HT-29 (cell line): ENCODE measurements at regions not wholly inside any gene's neighbourhood (a gene's known extent, or its start where the extent isn't known, plus 50 kb on each side); places are given as distances from the start of the nearest gene placed in this dataset.
"Not testable (repeated sequence)": the region's sequence is repeated elsewhere in the genome, so short reads cannot be mapped to it uniquely, and the experiment has no call there.

Experiments
- DNase-seq: peaks from one replicate; pipeline ENCODE4 v3.0.0-alpha.2; 2015; ENCODE audit warnings: low spot score

- DNase-seq = no peak
Observed at GRCh38 chr2:41152318-41152717, 700.4 kb upstream of the SLC8A1 start.

- no peak for DNase-seq
Observed at GRCh38 chr2:41160439-41160838, 708.5 kb upstream of the SLC8A1 start.

- no peak for DNase-seq
Observed at GRCh38 chr2:41167014-41167413, 715.1 kb upstream of the SLC8A1 start.

GRCh38 chr2:41169744-41170143 lies 717.9 kb upstream of the SLC8A1 start:
- DNase-seq = no peak

- DNase-seq = no peak
Observed at GRCh38 chr2:41170589-41170988, 718.7 kb upstream of the SLC8A1 start.

- no peak for DNase-seq
Observed at GRCh38 chr2:41180387-41180786, 728.5 kb upstream of the SLC8A1 start.

GRCh38 chr2:41182961-41183360 lies 731.1 kb upstream of the SLC8A1 start:
- DNase-seq = no peak

GRCh38 chr2:41187376-41188122 lies 735.7 kb upstream of the SLC8A1 start:
- DNase-seq = no peak

GRCh38 chr2:41194230-41194629 lies 742.3 kb upstream of the SLC8A1 start:
- no peak for DNase-seq

- no peak for DNase-seq
Observed at GRCh38 chr2:41197781-41198180, 745.9 kb upstream of the SLC8A1 start.

- DNase-seq = no peak
Observed at GRCh38 chr2:41199334-41199733, 747.4 kb upstream of the SLC8A1 start.

- DNase-seq = no peak
Observed at GRCh38 chr2:41204315-41204714, 752.4 kb upstream of the SLC8A1 start.

GRCh38 chr2:41206004-41206403 lies 754.1 kb upstream of the SLC8A1 start:
- DNase-seq = no peak

GRCh38 chr2:41207578-41207977 lies 755.7 kb upstream of the SLC8A1 start:
- DNase-seq = no peak

- not testable (repeated sequence) for DNase-seq
Observed at GRCh38 chr2:41210030-41210429, 758.1 kb upstream of the SLC8A1 start.

- no peak for DNase-seq
Observed at GRCh38 chr2:41216978-41217377, 765.1 kb upstream of the SLC8A1 start.

- DNase-seq = no peak
Observed at GRCh38 chr2:41222593-41222992, 770.7 kb upstream of the SLC8A1 start.

GRCh38 chr2:41234093-41234492 lies 782.2 kb upstream of the SLC8A1 start:
- DNase-seq = no peak

GRCh38 chr2:41241325-41242000 lies 789.6 kb upstream of the SLC8A1 start:
- DNase-seq = no peak

- DNase-seq = no peak
Observed at GRCh38 chr2:41242001-41242331, 790.1 kb upstream of the SLC8A1 start.

GRCh38 chr2:41267929-41268659 lies 779.7 kb upstream of the PKDCC start:
- DNase-seq = no peak

GRCh38 chr2:41283079-41283775 lies 764.6 kb upstream of the PKDCC start:
- no peak for DNase-seq
